ENCODE measurements at regions not wholly inside any gene's neighbourhood (a gene's known extent, or its start where the extent isn't known, plus 50 kb on each side); places are given as distances from the start of the nearest gene placed in this dataset.
"Not testable (repeated sequence)": the region's sequence is repeated elsewhere in the genome, so short reads cannot be mapped to it uniquely, and the experiment has no call there.

- H4K5ac ChIP-seq (ENCODE audit: low read depth, low read length); H3K4ac ChIP-seq (ENCODE audit: low read depth, low read length); H3K9ac ChIP-seq (ENCODE audit: low read depth, low read length); H3K27ac ChIP-seq (ENCODE audit: insufficient read depth, low read length); H3K36me3 ChIP-seq (ENCODE audit: control insufficient read depth, insufficient read depth, low read length); H2AFZ ChIP-seq (replicated peaks; ENCODE audit: low read length, poor library complexity); ATAC-seq (ENCODE audit: low read depth); H3K27me3 ChIP-seq (ENCODE audit: control insufficient read depth, insufficient read depth, low read length); H3K9me1 ChIP-seq (ENCODE audit: insufficient read depth, low read length); H2AK9ac ChIP-seq (replicated peaks; ENCODE audit: low read depth, low read length, poor library complexity); H3K14ac ChIP-seq (replicated peaks; ENCODE audit: low read depth, low read length); CTCF ChIA-PET; H3K79me1 ChIP-seq (ENCODE audit: low read depth in 1 of 2, low read length in 2 of 2); DNase-seq; H3K4me3 ChIP-seq (ENCODE audit: insufficient read depth, low read depth, low read length); H4K91ac ChIP-seq (ENCODE audit: insufficient read depth, low read depth, low read length); H4K8ac ChIP-seq (ENCODE audit: low read depth in 2 of 2, low read length in 2 of 2); H3K4me2 ChIP-seq (ENCODE audit: low read depth, low read length); BruUV-seq (replicated peaks); dilution Hi-C loops (cut with HindIII; ENCODE audit: low sequenced_read_pairs, unreplicated experiment); H2BK5ac ChIP-seq (ENCODE audit: low read depth, low read length, poor library complexity, severe bottlenecking); H2AK5ac ChIP-seq (ENCODE audit: low read depth, low read length); H3K4me1 ChIP-seq (ENCODE audit: control insufficient read depth, insufficient read depth, low read length); H2BK15ac ChIP-seq (ENCODE audit: low read depth, low read length); POLR2A ChIA-PET (ENCODE audit: unreplicated experiment); in situ Hi-C loops (cut with MboI; ENCODE audit: low sequenced_read_pairs); H3K23ac ChIP-seq (ENCODE audit: low read depth, low read length); H2BK120ac ChIP-seq (ENCODE audit: low read depth, low read length); H4K20me1 ChIP-seq (ENCODE audit: insufficient read depth, low read length); H3K9me3 ChIP-seq (ENCODE audit: control insufficient read depth, insufficient read depth, low read length); H3K56ac ChIP-seq (ENCODE audit: extremely low read depth, insufficient read depth, low read length); H3K18ac ChIP-seq (ENCODE audit: low read depth, low read length); intact Hi-C loops (cut with micrococcal nuclease); H2BK20ac ChIP-seq (ENCODE audit: low read depth, low read length): not testable (repeated sequence)
- WGBS, 2 experiments (ENCODE audit: extremely low coverage in 2 of 2, insufficient read length in 1 of 2): no CpG with 5 or more reads among the region's 2 CpGs
Observed at GRCh38 chr2:207378620-207379019, 151.1 kb upstream of the CREB1 start.

Measured in IMR-90 (cell line).